Inflammatory macrophage treated with lipopolysaccharide for 1 hour (primary cell): ENCODE measurements at regions not wholly inside any gene's neighbourhood (a gene's known extent, or its start where the extent isn't known, plus 50 kb on each side); places are given as distances from the start of the nearest gene placed in this dataset.
"Not testable (repeated sequence)": the region's sequence is repeated elsewhere in the genome, so short reads cannot be mapped to it uniquely, and the experiment has no call there.

Experiments used
- DNase-seq, 2 donors: peaks; one replicate each; pipeline ENCODE4 v3.0.0-alpha.2; 2020 to 2022

DNA sequence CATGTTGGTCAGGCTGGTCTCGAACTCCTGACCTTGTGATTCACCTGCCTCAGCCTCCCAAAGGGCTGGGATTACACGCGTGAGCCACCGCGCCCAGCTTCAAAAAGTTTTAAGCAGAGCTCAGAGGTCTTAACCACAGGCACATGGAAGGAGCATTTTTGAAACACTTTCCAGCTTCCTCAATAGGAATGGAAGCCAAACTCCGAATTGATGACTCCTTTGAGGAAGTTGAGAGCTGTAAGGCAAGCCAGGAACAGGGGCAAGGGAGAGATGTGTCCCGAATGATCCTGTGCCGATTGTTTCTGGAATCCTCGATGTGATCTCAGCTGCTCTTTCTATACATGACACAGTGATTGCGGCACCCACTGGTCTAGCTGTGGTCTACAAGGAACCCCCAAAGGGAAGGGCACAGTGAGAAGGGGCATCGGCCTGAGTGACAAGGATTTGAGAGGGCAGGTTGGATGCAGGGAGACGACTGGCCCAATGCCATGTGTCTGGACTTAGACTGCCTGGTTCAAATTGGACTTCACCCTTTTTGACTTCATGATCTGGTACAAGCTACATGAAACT is 116.2 kb downstream of the ADRA2C start:
- not testable (repeated sequence) for DNase-seq

DNA sequence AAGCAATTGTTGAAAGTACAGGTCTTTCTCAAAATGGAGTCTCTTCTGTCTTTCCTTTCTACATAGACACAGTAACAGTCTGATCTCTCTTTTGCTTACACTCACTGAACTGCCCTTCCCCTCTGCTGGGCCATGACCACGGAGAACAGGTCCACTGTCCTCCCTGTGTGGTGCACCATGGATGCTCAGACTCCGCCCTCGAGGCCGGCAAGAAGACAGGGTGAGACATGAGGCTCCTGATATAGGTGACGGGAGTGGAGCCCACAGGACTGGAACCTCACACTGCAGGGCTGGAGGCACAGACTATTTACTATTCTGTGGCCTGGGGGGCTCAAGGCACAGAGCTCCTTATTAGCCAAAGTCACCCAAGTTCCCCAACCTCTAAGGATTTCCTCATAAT is 118.1 kb downstream of the ADRA2C start:
- DNase-seq: not testable (repeated sequence)

DNA sequence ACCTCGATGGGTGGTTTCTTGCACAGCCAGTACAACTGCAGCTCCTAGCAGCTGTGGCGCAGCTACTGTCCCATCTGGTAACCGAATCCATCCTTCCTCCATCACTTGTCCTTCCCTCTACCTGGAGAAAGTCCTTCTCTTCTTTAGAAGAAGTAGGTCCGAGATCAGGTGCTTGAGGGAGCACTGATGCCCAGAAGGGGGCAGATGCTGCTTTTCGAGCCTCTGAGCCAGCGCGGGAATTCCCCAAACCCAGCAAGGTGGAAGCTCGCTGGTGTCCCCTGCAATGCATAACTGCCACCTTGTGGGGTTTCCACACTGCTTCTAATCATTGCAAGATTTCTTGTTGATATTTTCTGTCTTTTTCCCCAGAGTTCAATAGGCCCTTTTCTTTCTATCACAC is 127.4 kb downstream of the ADRA2C start:
- DNase-seq: not testable (repeated sequence)

DNA sequence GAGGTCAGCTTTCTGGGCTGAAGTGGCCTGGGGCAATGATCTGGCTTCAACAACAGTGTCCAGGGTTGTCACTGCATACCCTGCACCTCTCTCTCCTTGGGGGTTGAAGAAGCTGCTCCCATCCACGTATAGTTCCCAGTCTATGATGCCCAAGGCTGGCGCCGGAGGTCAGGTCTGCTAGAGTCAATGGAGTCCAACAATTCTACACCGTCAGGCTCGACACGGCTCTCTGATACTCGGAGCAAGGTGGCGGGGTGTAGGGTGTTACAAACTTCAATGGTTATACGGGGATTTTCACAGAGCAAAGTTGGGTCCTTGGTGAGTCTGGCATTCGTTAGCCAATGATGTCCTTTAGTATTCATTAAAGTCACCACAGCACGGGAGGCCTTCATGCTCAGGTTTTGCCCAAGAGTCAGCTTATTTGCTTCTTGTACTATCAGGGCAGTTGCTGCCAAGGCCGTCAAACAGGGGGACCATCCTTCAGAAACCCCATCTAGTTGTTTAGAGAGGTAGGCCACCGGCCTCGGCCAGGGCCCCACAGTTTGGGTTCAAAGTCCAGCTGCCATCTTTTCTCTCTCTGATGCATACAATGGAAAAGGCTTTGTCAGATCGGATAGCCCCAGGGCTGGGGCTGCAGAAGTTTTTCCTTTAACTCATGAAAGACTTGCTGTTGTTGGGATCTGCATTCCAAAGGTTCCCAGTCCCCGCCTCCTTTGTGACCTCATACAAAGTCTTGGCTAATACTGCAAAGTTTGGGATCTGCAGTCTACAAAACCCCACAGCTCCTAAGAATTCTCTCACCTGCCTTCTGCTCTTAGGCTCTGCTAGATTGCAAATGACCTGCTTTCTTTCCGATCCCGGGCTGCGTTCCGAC is 128.1 kb downstream of the ADRA2C start:
- DNase-seq: not testable (repeated sequence)

DNA sequence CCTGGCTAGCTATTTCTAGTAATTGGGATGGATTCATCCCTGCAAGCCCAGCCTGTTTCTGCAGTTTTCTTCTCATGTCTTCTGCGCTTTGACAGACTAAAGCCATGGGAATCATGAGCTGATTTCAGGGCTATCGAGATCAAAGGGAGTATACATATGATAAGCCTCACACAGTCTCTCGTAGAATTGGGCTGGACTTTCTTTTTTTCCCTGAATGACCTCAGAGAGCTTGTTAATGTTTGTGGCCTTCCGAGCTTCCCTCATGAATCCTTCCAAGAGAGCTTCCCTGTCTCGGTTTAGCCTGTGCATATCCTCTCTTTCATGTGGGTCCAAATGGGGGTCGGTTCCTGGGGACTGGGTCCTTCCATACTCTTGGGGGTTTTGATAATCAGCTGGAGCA is 130.3 kb downstream of the ADRA2C start:
- DNase-seq: no peak

DNA sequence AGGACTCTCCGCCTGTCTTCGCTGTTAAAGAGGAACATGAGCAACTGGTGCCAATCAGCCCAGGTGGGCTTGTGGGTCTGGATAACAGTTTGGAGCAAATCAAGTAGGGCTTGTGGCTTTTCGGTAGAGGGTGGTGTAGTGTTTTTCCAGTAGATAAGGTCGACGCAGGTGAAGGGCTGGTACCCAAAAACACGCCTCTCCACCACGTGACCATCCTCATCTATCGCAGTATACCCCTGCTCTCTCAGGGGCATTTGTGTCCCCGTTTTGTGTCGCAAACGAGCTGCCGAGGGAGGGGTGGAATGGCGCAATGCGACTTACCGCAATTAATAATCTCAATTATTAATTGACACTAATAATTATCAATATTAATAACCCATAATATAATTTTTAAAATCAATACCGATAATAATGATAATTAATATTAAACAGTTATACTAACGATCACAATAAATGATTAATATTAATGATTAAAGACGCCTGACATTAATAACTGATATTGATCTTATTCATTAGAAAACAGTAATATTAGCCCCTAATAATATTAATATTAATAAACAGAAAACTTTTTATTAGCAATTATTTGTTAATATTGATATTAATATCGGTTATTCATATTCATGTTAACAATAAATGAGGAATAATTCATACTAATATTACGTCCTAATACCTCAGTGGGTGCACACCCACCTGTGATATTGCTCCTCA is 130.8 kb downstream of the ADRA2C start:
- DNase-seq: not testable (repeated sequence)

DNA sequence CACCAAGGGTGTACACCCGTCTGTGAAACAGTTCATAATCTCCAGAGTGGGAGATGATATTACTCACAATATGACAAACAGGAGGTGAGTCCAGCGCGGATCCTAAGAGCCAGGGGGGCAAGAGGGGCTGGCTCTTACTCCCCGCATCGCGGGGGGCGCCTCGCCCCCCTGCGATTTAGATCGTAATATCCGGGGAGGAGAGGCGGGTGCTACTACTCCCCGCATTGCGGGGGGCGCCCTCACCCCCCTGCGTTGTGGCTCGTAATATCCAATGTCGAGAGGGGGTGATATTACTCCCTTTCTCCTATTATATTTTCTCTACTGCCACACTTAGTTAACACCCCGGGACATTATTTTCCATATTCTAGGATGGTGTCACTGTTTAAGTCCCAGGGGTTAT is 131.9 kb downstream of the ADRA2C start:
- DNase-seq: no peak

DNA sequence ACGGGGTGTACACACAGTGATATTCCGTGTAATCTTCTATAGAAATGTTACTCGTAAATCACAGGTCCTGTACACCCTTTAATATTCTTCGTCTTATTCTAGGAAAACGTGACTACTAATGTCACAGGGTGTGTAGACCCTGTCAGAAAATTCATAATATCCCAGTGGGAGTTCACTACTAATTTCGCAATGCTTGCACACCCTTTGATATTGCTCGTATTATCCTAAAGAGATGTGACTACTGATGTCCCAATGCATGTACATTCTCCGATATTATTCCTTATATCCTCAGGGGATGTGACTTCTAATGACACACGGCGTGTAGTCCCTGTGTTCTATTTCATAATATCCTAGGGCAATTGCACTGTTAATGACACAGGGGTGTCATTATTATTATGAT is 132.7 kb downstream of the ADRA2C start:
- not testable (repeated sequence) for DNase-seq

DNA sequence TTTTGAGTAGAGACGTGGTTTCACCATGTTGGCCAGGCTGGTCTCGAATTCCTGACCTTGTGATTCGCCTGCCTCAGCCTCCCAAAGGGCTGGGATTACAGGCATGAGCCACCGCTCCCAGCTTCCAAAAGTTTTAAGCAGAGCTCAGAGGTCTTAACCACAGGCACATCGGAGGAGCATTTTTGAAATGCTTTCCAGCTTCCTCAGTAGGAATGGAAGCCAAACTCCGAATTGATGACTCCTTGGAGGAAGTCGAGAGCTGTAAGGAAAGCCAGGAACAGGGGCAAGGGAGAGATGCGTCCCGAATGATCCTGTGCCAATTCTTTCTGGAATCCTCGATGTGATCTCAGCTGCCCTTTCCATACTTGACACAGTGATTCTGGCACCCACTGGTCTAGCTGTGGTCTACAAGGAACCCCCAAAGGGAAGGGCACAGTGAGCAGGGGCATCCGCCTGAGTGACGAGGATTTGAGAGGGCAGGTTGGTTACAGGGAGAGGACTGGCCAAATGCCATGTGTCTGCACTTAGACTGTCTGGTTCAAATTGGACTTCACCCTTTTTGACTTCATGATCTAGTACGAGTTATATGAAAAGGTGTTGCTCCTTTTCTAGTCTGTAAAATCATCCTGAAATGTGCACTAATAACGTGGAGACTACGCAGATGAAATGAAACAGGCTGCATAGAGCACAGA is 138.2 kb downstream of the ADRA2C start:
- DNase-seq: not testable (repeated sequence)

DNA sequence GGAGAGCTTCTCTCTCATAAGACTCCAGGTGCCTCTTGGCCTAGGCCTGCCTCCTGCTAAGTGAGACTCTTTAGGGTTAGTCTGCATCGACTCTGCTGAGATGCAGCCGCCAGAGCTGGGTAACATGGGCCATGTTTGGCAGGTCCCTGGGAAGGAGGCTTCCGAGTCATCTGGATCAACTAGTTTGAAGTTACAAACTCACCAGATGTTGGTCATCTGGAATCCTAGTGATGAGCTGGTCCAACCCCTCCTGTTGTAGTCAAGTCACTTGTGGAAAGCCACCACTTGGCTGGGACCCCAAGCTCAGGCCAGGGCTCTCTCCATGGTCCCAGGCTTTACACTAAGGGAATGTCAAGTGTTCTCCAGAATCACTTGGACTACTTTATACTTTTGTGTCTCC is 143.4 kb downstream of the ADRA2C start:
- not testable (repeated sequence) for DNase-seq

DNA sequence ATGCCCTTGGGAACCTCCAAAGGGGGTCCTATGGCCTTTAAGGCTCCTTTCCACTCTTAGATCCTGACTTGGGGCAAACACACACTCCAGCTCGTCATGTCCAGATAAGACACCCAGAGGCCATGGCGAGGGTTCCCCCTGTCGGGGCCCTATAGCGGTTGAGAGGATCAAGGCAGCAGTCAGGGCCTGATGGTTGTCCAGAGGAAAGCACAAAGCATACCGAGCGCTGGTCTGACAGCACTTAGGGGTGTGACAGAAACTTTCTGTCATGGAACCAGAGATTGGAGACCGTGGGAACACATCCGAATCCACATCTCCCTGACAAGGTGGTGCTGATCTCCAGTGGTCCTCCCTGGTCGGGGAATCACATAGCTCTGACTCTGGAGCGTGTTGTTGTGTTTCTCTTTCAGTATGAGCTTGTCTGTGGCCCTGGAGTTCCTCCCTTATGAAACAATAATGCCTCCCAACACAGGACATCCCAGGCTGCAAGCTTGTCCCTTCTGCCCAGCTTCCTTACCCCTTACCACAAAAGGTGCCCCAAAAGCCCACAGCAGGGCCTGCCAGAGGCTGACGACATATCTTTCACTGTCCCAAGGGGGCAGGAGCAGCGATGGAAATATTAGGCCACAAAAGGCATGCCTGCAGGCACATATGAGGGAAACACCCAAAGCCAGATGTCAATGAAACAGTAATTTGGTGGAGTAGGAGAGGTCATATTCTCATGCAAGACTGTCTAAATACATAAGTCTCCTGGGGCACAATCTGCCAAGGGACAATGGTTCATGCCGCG is 144.2 kb downstream of the ADRA2C start:
- not testable (repeated sequence) for DNase-seq

DNA sequence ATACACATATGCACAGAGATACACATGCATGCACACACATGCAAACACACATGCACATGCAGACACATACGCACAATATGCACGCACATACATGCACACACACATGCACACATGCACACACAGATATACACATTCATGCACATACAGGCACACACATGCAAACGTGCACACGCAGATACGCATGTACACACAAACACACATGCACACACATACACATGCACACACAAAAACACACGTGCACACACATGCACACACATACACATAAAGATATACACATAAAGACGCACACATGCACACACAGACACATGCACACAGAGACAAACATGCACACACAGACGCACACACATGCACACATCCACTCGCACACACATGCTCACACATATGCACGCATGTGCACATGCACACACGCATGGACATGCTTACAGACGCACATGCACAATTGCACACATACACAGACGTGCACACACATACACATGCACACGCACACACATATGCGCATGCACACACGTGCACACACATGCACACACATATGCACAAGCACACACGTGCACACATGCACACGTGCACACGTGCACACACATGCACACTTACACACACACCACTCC is 145.2 kb downstream of the ADRA2C start:
- DNase-seq: no peak

DNA sequence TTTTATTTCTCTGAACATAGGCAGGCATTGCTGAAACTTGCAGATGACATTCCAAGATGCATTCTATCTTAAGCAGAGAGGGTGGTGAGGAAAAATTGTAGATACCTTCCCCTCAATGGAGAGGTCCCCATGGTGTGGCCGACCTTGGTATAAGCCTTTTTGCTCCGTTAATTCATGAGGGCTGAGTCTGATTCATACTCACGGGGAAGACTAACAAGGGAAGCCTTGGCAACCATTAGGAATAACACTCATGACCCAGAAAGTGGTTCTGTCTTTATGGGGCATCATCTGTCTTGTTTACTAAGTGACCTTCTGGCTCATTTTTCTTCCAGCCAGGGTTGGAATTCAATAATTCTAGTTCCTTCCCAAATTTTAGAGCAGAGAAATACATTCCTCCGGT is 148.3 kb downstream of the ADRA2C start:
- not testable (repeated sequence) for DNase-seq

DNA sequence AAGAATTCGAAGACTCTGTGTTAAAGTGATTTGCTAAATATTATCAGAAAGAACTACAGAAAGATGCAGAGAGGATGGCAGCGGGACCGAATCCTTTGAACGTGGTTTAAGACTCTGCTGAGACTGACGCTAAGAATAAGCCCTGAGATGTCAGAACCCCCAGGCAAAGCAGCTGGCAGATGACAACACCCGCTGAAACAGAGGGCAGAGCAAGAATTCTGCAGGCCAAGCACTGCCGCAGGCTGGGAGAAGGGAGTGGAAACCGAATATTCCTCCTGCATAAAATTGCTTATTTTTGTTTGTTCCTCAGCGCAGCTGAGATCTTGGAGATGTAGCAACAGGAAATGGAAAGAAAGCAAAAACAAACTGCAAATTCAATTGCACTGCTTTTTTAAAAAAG is 153.3 kb downstream of the ADRA2C start:
- DNase-seq: not testable (repeated sequence)

DNA sequence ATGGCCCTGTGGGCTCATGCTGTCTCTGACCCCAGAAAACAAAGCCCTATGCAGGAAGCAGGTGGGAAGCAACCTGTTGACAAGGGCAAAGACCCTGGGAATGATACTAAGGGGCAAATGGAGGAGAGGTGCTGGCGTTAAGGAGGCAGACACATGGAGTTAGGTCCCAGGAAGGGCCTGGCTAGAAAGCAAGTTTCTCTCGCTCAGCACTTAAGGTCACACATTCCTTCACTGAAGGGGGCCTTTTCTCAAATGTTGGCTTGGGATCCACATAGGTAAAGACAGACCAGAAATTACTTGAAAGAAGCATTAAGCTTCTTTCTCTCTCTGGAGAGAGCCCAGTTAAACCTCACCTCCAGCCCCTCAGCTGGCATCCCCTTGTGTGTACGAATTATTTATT is 155.7 kb downstream of the ADRA2C start:
- DNase-seq: not testable (repeated sequence)

DNA sequence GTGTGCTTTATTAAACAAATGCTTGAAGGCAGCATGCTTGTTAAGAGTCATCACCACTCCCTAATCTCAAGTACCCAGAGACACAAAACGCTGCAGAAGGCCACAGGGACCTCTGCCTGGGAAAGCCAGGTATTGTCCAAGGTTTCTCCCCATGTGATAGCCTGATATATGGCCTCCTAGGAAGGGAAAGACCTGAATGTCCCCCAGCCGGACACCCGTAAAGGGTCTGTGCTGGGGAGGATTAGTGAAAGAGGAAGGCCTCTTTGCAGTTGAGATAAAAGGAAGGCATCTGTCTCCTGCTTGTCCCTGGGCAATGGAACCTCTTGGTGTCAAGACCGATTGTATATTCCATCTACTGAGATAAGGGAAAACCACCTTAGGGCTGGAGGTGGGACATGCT is 159.7 kb downstream of the ADRA2C start:
- not testable (repeated sequence) for DNase-seq

DNA sequence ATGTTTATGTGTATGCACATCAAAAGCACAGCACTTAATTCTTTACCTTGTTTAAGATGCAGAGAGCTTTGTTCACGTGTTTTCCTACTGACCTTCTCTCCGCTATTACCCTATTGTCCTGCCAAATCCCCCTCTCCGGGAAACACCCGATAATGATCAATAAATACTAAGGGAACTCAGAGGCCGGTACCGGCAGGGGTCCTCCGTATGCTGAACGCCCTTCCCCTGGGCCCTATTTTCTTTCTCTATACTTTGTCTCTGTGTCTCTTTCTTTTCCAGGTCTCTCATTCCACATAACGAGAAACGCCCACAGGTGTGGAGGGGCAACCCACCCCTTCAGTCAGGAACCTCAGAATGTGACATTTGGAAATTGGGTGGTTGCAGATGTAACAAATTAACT is 160.1 kb downstream of the ADRA2C start:
- not testable (repeated sequence) for DNase-seq

DNA sequence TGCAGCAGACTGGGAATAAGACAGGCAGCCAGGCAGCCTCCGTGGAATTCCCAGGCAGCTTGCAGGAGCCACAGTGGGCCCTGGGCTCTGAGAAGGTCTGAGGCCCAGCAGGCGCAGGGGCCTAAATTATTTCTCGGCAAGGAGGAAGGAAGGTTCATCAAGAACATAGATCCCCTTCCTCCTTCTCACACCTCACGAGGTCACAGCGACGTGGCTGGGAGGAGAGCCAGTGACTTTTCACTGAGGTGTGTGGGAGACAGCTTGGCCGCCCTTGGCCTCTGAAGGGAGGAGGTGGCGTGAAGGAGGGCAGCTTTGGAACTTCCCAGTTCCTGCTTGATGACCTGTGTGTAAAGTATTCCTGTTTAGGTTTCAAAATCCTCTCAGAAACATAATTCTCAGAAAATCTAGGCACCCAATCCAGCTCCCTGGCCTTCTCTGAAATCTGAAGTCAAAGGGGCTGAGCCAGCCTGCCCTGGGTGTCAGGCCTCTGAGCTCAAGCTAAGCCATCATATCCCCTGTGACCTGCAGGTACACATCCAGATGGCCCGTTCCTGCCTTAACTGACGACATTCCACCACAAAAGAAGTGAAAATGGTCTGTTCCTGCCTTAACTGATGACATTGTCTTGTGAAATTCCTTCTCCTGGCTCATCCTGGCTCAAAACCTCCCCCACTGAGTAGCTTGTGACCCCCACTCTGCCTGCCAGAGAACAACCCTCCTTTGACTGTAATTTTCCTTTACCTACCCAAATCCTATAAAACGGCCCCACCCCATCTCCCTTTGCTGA is 161.0 kb downstream of the ADRA2C start:
- DNase-seq: not testable (repeated sequence)

DNA sequence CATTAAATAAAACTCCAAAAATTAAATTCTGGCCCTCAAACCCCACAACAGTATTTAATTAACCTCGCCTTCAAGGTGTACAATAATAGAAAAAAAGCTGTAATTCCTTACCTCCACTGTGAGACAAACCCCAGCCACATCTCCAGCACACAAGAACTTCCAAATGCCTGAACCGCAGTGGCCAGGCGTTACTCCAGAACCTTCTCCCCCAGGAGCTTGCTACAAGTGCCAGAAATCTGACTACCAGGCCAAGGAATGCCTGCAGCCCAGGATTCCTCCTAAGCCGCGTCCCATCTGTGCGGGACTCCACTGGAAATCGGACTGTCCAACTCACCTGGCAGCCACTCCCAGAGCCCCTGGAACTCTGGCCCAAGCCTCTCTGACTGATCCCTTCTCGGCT is 163.2 kb downstream of the ADRA2C start:
- not testable (repeated sequence) for DNase-seq

DNA sequence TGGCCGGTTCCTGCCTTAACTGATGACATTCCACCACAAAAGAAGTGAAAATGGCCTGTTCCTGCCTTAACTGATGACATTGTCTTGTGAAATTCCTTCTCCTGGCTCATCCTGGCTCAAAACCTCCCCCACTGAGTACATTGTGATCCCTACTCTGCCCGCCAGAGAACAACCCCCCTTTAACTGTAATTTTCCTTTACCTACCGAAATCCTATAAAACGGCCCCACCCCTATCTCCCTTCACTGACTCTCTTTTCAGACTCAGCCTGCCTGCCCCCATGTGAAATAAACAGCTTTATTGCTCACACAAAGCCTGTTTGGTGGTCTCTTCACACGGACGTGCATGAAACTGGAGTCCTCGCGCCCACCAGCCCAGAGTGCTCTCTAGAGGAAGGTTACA is 166.5 kb downstream of the ADRA2C start:
- DNase-seq: not testable (repeated sequence)

DNA sequence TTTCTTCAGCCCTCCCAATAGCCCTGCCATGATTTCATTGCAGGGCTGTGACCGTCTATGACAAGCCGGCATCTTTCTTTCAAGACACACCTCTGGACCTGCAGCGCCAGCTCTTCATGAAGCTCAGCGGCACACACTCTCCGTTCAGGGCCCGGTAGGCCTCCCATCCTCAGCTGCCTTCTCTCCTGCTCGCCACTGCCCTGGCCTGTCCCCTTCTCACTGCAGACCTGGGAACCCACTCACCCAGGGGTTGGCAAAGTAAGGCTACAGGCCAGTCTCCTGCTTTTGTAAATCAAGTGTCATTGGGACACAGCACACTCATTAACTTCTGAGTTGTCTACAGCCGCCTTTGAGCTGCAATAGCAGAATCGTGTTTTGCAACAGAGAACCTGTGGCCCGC is 169.2 kb downstream of the ADRA2C start:
- DNase-seq: not testable (repeated sequence)
